H9 (cell line): ENCODE measurements at regions not wholly inside any gene's neighbourhood (a gene's known extent, or its start where the extent isn't known, plus 50 kb on each side); places are given as distances from the start of the nearest gene placed in this dataset.

Experiments
- DNase-seq: peaks from one replicate; pipeline ENCODE4 v3.0.0-alpha.2; 2017
- H2AFZ ChIP-seq: one replicate; pipeline ENCODE4 v1.6.1; 2013; ENCODE audit warnings: mild to moderate bottlenecking, low read length, control low read depth, moderate library complexity
- H2AK5ac ChIP-seq: 2 replicates; pipeline ENCODE4 v1.6.1; 2013; ENCODE audit warnings: low read length, control low read depth, mixed read lengths; ENCODE audit not compliant: insufficient read length
- H2BK120ac ChIP-seq: one replicate; pipeline ENCODE4 v1.6.1; 2013; ENCODE audit warnings: low read depth, mild to moderate bottlenecking, low read length, control low read depth, inconsistent platforms; ENCODE audit not compliant: poor library complexity, severe bottlenecking
- H2BK12ac ChIP-seq: 2 replicates; pipeline ENCODE4 v1.6.1; 2013; ENCODE audit warnings: low read length, control low read depth, mixed read lengths, low read depth; ENCODE audit not compliant: insufficient read length
- H2BK15ac ChIP-seq: 2 replicates; pipeline ENCODE4 v1.6.1; 2013; ENCODE audit warnings: low read depth, low read length, control low read depth
- H2BK20ac ChIP-seq: one replicate; pipeline ENCODE4 v1.6.1; 2013; ENCODE audit warnings: low read depth, mild to moderate bottlenecking, low read length, control low read depth, inconsistent platforms; ENCODE audit not compliant: poor library complexity, severe bottlenecking
- H2BK5ac ChIP-seq: 2 replicates; pipeline ENCODE4 v1.6.1; 2013; ENCODE audit warnings: low read length, control low read depth, mixed read lengths; ENCODE audit not compliant: insufficient read length
- H3K14ac ChIP-seq: 2 replicates; pipeline ENCODE4 v1.6.1; 2013; ENCODE audit warnings: low read length, control low read depth; ENCODE audit not compliant: insufficient read depth
- H3K18ac ChIP-seq: 2 replicates; pipeline ENCODE4 v1.6.1; 2013; ENCODE audit warnings: low read depth, mild to moderate bottlenecking, mixed read lengths, low read length, control low read depth; ENCODE audit not compliant: insufficient read length
- H3K23ac ChIP-seq: 2 replicates; pipeline ENCODE4 v1.6.1; 2013; ENCODE audit warnings: low read length, control low read depth, mixed read lengths, low read depth; ENCODE audit not compliant: insufficient read length
- H3K23me2 ChIP-seq: 2 replicates; pipeline ENCODE4 v1.6.1; 2013; ENCODE audit warnings: low read depth, mild to moderate bottlenecking, mixed read lengths, low read length, control low read depth; ENCODE audit not compliant: insufficient read length, poor library complexity, severe bottlenecking
- H3K27ac ChIP-seq: 2 replicates; pipeline ENCODE4 v1.5.1; 2013; ENCODE audit warnings: low read length, control low read depth, mixed read lengths, low read depth; ENCODE audit not compliant: insufficient read length
- H3K27me3 ChIP-seq: 2 replicates; pipeline ENCODE4 v1.6.1; 2013; ENCODE audit warnings: low read length, control low read depth, inconsistent platforms; ENCODE audit not compliant: insufficient read depth
- H3K4ac ChIP-seq: 2 replicates; pipeline ENCODE4 v1.6.1; 2013; ENCODE audit warnings: low read depth, mild to moderate bottlenecking, control low read depth, inconsistent platforms, low read length, moderate library complexity
- H3K4me1 ChIP-seq: 2 replicates; pipeline ENCODE4 v1.6.1; 2013; ENCODE audit warnings: low read length, control low read depth, inconsistent platforms; ENCODE audit not compliant: insufficient read depth
- H3K4me2 ChIP-seq: 2 replicates; pipeline ENCODE4 v1.6.1; 2013; ENCODE audit warnings: low read length, control low read depth, mixed read lengths; ENCODE audit not compliant: insufficient read length, insufficient read depth
- H3K56ac ChIP-seq: 2 replicates; pipeline ENCODE4 v1.6.1; 2013; ENCODE audit warnings: low read depth, mild to moderate bottlenecking, mixed read lengths, low read length, control low read depth; ENCODE audit not compliant: insufficient read length
- H3K79me1 ChIP-seq: 2 replicates; pipeline ENCODE4 v1.6.1; 2013; ENCODE audit warnings: low read depth, mild to moderate bottlenecking, moderate library complexity, low read length, control low read depth, inconsistent platforms; ENCODE audit not compliant: insufficient read depth, poor library complexity, severe bottlenecking
- H3K79me2 ChIP-seq: 2 replicates; pipeline ENCODE4 v1.6.1; 2013; ENCODE audit warnings: low read length, control low read depth, inconsistent platforms; ENCODE audit not compliant: insufficient read depth
- H3K9ac ChIP-seq: 2 replicates; pipeline ENCODE4 v1.6.1; 2013; ENCODE audit warnings: low read length, control low read depth, mixed read lengths; ENCODE audit not compliant: insufficient read length; ENCODE audit errors: extremely low read depth
- H3K9me3 ChIP-seq: one replicate; pipeline ENCODE4 v1.6.1; 2013; ENCODE audit warnings: low read depth, low read length, inconsistent platforms; ENCODE audit not compliant: control insufficient read depth
- H3T11ph ChIP-seq: one replicate; pipeline ENCODE4 v1.6.1; 2013; ENCODE audit warnings: mild to moderate bottlenecking, low read length, control low read depth, inconsistent platforms
- H4K20me1 ChIP-seq: one replicate; pipeline ENCODE4 v1.6.1; 2013; ENCODE audit not compliant: control insufficient read depth, insufficient read length, insufficient read depth
- H4K5ac ChIP-seq: 2 replicates; pipeline ENCODE4 v1.6.1; 2013; ENCODE audit warnings: low read depth, mild to moderate bottlenecking, mixed read lengths, low read length, control low read depth; ENCODE audit not compliant: insufficient read length
- H4K8ac ChIP-seq: replicated peaks from 2 replicates; pipeline ENCODE4 v1.6.1; 2013; ENCODE audit warnings: low read length, control low read depth, mixed read lengths, low read depth; ENCODE audit not compliant: insufficient read length
- H4K91ac ChIP-seq: 2 replicates; pipeline ENCODE4 v1.6.1; 2013; ENCODE audit warnings: low read depth, mild to moderate bottlenecking, moderate library complexity, mixed read lengths, low read length, control low read depth; ENCODE audit not compliant: insufficient read length
- H3K27ac Mint-ChIP-seq, 3 experiments: 2 replicates in 2 of 3; 3 replicates in 1 of 3; pipeline ENCODE4 v1.8.0; 2020 to 2021; ENCODE audit warnings: mixed read lengths in 3 of 3, mild to moderate bottlenecking in 1 of 3, moderate library complexity in 1 of 3
- H3K27me3 Mint-ChIP-seq: 2 replicates; pipeline ENCODE4 v1.8.0; 2021; ENCODE audit warnings: low read depth, mild to moderate bottlenecking, moderate library complexity, mixed read lengths
- H3K36me3 Mint-ChIP-seq, 3 experiments: 2 replicates in 2 of 3; 3 replicates in 1 of 3; pipeline ENCODE4 v1.8.0; 2020 to 2021; ENCODE audit warnings: low read depth in 3 of 3, mixed read lengths in 3 of 3; ENCODE audit not compliant: insufficient read depth in 1 of 3
- H3K4me1 Mint-ChIP-seq, 2 experiments: 2 replicates each; pipeline ENCODE4 v1.8.0; 2020; ENCODE audit warnings: mixed read lengths in 2 of 2
- H3K4me3 Mint-ChIP-seq, 2 experiments: 2 replicates in 1 of 2; 3 replicates in 1 of 2; pipeline ENCODE4 v1.8.0; 2020 to 2021; ENCODE audit warnings: mild to moderate bottlenecking in 2 of 2, mixed read lengths in 2 of 2, moderate library complexity in 1 of 2
- H3K9me3 Mint-ChIP-seq, 2 experiments: 2 replicates in 1 of 2; 3 replicates in 1 of 2; pipeline ENCODE4 v1.8.0; 2020; ENCODE audit warnings: mild to moderate bottlenecking in 2 of 2, mixed read lengths in 2 of 2, moderate library complexity in 1 of 2
- WGBS: extraction: QIAGEN DNeasy Blood & Tissue Kit; methylation state at CpG from one replicate; pipeline ENCODE4 v1.1.7; 2013; ENCODE audit warnings: missing lambda C conversion rate, low lambda C conversion rate, mixed read lengths; ENCODE audit not compliant: insufficient read length; ENCODE audit errors: extremely low coverage; 5-methylcytosine and 5-hydroxymethylcytosine counted together
- TF ChIP-seq, protein P1 (sequence below): fragments of 200-600 bp; sonication (generic); conservative IDR thresholded peaks from 3 replicates; pipeline ENCODE4 v1.8.0; 2021; ENCODE audit warnings: antibody characterized with exemption, mild to moderate bottlenecking

DNA sequence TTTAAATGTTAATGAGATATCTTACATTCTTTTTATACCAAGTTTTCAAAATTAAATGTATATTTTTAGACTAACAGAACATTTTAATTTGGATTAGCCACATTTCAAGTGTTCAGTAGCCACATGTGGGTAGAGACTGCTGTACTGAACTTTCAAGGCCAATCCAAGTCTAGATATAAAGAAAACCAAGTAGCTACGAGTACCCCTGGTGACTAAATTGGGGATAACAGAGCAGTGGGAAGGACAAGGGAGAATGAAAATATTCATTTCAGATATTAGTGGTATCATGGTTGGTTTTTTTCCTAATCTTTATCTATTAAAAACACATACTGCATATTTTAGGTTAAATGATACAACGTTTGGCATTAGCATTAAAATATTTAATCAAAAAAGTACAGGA, 69.4 kb upstream of the RHOJ start:
- H3K18ac ChIP-seq: no peak overlapping the region
- no peak overlapping the region for H2BK5ac ChIP-seq
- no peaks in the 10 kb centered on the region for H3K23me2 ChIP-seq
- TF ChIP-seq, protein P1, sequence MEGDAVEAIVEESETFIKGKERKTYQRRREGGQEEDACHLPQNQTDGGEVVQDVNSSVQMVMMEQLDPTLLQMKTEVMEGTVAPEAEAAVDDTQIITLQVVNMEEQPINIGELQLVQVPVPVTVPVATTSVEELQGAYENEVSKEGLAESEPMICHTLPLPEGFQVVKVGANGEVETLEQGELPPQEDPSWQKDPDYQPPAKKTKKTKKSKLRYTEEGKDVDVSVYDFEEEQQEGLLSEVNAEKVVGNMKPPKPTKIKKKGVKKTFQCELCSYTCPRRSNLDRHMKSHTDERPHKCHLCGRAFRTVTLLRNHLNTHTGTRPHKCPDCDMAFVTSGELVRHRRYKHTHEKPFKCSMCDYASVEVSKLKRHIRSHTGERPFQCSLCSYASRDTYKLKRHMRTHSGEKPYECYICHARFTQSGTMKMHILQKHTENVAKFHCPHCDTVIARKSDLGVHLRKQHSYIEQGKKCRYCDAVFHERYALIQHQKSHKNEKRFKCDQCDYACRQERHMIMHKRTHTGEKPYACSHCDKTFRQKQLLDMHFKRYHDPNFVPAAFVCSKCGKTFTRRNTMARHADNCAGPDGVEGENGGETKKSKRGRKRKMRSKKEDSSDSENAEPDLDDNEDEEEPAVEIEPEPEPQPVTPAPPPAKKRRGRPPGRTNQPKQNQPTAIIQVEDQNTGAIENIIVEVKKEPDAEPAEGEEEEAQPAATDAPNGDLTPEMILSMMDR: peak; percentile 85
- no peak overlapping the region for H3K23ac ChIP-seq
- no peak overlapping the region for H3K27ac ChIP-seq
- no peaks in the 10 kb centered on the region for H3K79me2 ChIP-seq
- H3K4ac ChIP-seq: no peak overlapping the region
- no peak overlapping the region for H2BK15ac ChIP-seq
- no peak overlapping the region for H3K4me3 Mint-ChIP-seq
- no peak overlapping the region for H2AK5ac ChIP-seq
- H4K5ac ChIP-seq: no peak overlapping the region
- H4K20me1 ChIP-seq: no peaks in the 10 kb centered on the region
- no peak overlapping the region for H3K14ac ChIP-seq
- no peak overlapping the region for H3K4me2 ChIP-seq
- H3K27me3 Mint-ChIP-seq: no peaks in the 10 kb centered on the region
- no peak overlapping the region for H2BK120ac ChIP-seq
- H3K9ac ChIP-seq: no peak overlapping the region
- no peak overlapping the region for H3K27ac Mint-ChIP-seq
- H3K79me1 ChIP-seq: no peaks in the 10 kb centered on the region
- WGBS: no CpG with 5 or more reads among the region's 2 CpGs
- H3K4me1 Mint-ChIP-seq: no peaks in the 10 kb centered on the region
- no peak overlapping the region for H3K56ac ChIP-seq
- H2BK20ac ChIP-seq: no peak overlapping the region
- H4K91ac ChIP-seq: no peak overlapping the region
- no peaks in the 10 kb centered on the region for H3K36me3 Mint-ChIP-seq
- no peak overlapping the region for H3T11ph ChIP-seq
- no peak overlapping the region for H2AFZ ChIP-seq
- H3K9me3 ChIP-seq: no peaks in the 10 kb centered on the region
- no peak overlapping the region for H2BK12ac ChIP-seq
- no peaks in the 10 kb centered on the region for H3K4me1 ChIP-seq
- no peak overlapping the region for H4K8ac ChIP-seq
- peaks cover 3 to 7% of the 10 kb centered on the region in 2 experiments; a peak in 3 of 5 replicates for H3K9me3 Mint-ChIP-seq
- DNase-seq: no peak
- H3K27me3 ChIP-seq: no peaks in the 10 kb centered on the region
